A549 (cell line): ENCODE measurements at regions not wholly inside any gene's neighbourhood (a gene's known extent, or its start where the extent isn't known, plus 50 kb on each side); places are given as distances from the start of the nearest gene placed in this dataset.
A peak's percentile ranks its signal among the peaks of the same experiment; 100 is the strongest.
"Not testable (repeated sequence)": the region's sequence is repeated elsewhere in the genome, so short reads cannot be mapped to it uniquely, and the experiment has no call there.

ENCODE experiments used
- ATAC-seq, 2 experiments: fragments of 200-7000 bp in 1 of 2; fragments of >200 bp in 1 of 2; cut with Nextera tagmentation in 1 of 2; cut with Tn5 transposase in 1 of 2; 3 replicates each; pipeline versions ENCODE4 v1.8.0 to v1.9.1; 2018 to 2020; ENCODE audit warnings: mild to moderate bottlenecking in 1 of 2, moderate library complexity in 1 of 2
- CTCF ChIA-PET: fragments of 300-600 bp; sonication (Branson Sonifier 250); formaldehyde crosslinking; extraction: SDS; loops from one replicate; lab custom pipeline; 2021; ENCODE audit warnings: antibody characterized with exemption, inconsistent platforms; lab: Yijun Ruan, JAX
- POLR2A ChIA-PET: fragments of 350-600 bp; formaldehyde crosslinking; extraction: SDS; loops from one replicate; lab custom pipeline; 2021; ENCODE audit warnings: antibody characterized with exemption, inconsistent platforms; lab: Yijun Ruan, JAX
- DNase-seq, 2 experiments: peaks; one replicate each; pipeline versions ENCODE4 v3.0.0 to v3.0.0-alpha.2; 2011 to 2016; ENCODE audit warnings: low read depth in 1 of 2, low spot score in 1 of 2
- FAIRE-seq: peaks from 2 replicates; lab custom pipeline; 2011; peaks lifted over from hg19 to GRCh38; lab: Jason Lieb, UNC
- H3K27ac ChIP-seq, 2 experiments: fragments of >200 bp; sonication (Bioruptor Twin); formaldehyde crosslinking; 3 replicates each; pipeline ENCODE4 v1.5.1; 2016 to 2017
- H3K4me1 ChIP-seq: fragments of >200 bp; sonication (Bioruptor Twin); formaldehyde crosslinking; 3 replicates; pipeline ENCODE4 v1.6.1; 2016
- H3K4me2 ChIP-seq: fragments of >200 bp; sonication (Bioruptor Twin); formaldehyde crosslinking; 3 replicates; pipeline ENCODE4 v1.6.1; 2016
- H3K4me3 ChIP-seq: fragments of >200 bp; sonication (Bioruptor Twin); formaldehyde crosslinking; 3 replicates; pipeline ENCODE4 v1.5.1; 2016
- H3K9me3 ChIP-seq: fragments of >200 bp; sonication (Bioruptor Twin); formaldehyde crosslinking; 3 replicates; pipeline ENCODE4 v1.6.1; 2016
- CBX2 ChIP-seq: fragments of 200-600 bp; sonication (generic); IDR thresholded peaks from 2 replicates; pipeline ENCODE4 v1.6.1; 2016; ENCODE audit warnings: low read depth, mild to moderate bottlenecking, borderline replicate concordance
- CEBPB ChIP-seq, 2 experiments: fragments of >200 bp in 1 of 2; sonication (Bioruptor Twin) in 1 of 2; formaldehyde crosslinking in 1 of 2; IDR thresholded peaks; 2 replicates each; pipeline ENCODE4 v1.6.1; 2012 to 2016
- EP300 ChIP-seq, 2 experiments: fragments of >200 bp; sonication (Bioruptor Twin); formaldehyde crosslinking; IDR thresholded peaks; 2 replicates in 1 of 2; 3 replicates in 1 of 2; pipeline ENCODE4 v1.6.1; 2016 to 2017
- ESRRA ChIP-seq: fragments of 150-350 bp; IDR thresholded peaks from 2 replicates; pipeline ENCODE4 v1.6.1; 2014; ENCODE audit warnings: mild to moderate bottlenecking, low read length, borderline replicate concordance
- FOSB ChIP-seq: fragments of 250-450 bp; sonication (Bioruptor Pico); IDR thresholded peaks from 2 replicates; pipeline ENCODE4 v1.5.0; 2020; ENCODE audit warnings: mild to moderate bottlenecking, moderate library complexity
- FOSL2 ChIP-seq, 2 experiments: fragments of 450-650 bp in 1 of 2; fragments of >200 bp in 1 of 2; sonication (Bioruptor Twin) in 1 of 2; formaldehyde crosslinking; IDR thresholded peaks; 2 replicates each; pipeline versions ENCODE4 v1.5.0 to v1.6.1; 2016 to 2020; ENCODE audit warnings: mild to moderate bottlenecking in 1 of 2, moderate library complexity in 1 of 2
- FOXS1 ChIP-seq: fragments of 250-450 bp; sonication (Bioruptor Pico); IDR thresholded peaks from 2 replicates; pipeline ENCODE4 v1.5.0; 2020; ENCODE audit warnings: mild to moderate bottlenecking, moderate library complexity
- GATA3 ChIP-seq: IDR thresholded peaks from 2 replicates; pipeline ENCODE4 v1.6.1; 2012; ENCODE audit warnings: borderline replicate concordance
- HOXB13 ChIP-seq: fragments of 250-450 bp; sonication (Bioruptor Pico); IDR thresholded peaks from 2 replicates; pipeline ENCODE4 v1.5.0; 2020; ENCODE audit warnings: low read depth, mild to moderate bottlenecking, moderate library complexity
- JUN ChIP-seq, 2 experiments: fragments of >200 bp; sonication (Bioruptor Twin); formaldehyde crosslinking; IDR thresholded peaks; 2 replicates in 1 of 2; 3 replicates in 1 of 2; pipeline ENCODE4 v1.6.1; 2016 to 2017
- JUNB ChIP-seq: fragments of >200 bp; sonication (Bioruptor Twin); formaldehyde crosslinking; IDR thresholded peaks from 2 replicates; pipeline ENCODE4 v1.6.1; 2016
- KDM5A ChIP-seq: fragments of 200-600 bp; sonication (generic); IDR thresholded peaks from 2 replicates; pipeline ENCODE4 v1.6.1; 2016; ENCODE audit warnings: antibody characterized with exemption, mild to moderate bottlenecking
- MAFK ChIP-seq: fragments of 450-650 bp; IDR thresholded peaks from 2 replicates; pipeline ENCODE4 v1.6.1; 2014; ENCODE audit not compliant: partially characterized antibody
- MYC ChIP-seq: IDR thresholded peaks from 2 replicates; pipeline ENCODE4 v1.6.1; 2012; ENCODE audit warnings: mild to moderate bottlenecking, inconsistent platforms, low read length, improper control_type of control experiment, borderline replicate concordance
- NFE2L2 ChIP-seq: fragments of 150-350 bp; conservative IDR thresholded peaks from 2 replicates; pipeline ENCODE4 v1.6.1; 2014; ENCODE audit warnings: low read length
- NR3C1 ChIP-seq: fragments of >200 bp; sonication (Bioruptor Twin); formaldehyde crosslinking; IDR thresholded peaks from 3 replicates; pipeline ENCODE4 v1.6.1; 2017
- PHF8 ChIP-seq: fragments of 200-600 bp; sonication (generic); IDR thresholded peaks from 2 replicates; pipeline ENCODE4 v1.6.1; 2016; ENCODE audit warnings: low read depth, mild to moderate bottlenecking, antibody characterized with exemption, moderate library complexity, borderline replicate concordance
- RAD21 ChIP-seq, 2 experiments: fragments of >200 bp in 1 of 2; sonication (Bioruptor Twin) in 1 of 2; formaldehyde crosslinking in 1 of 2; IDR thresholded peaks in 1 of 2; conservative IDR thresholded peaks in 1 of 2; 2 replicates in 1 of 2; 3 replicates in 1 of 2; pipeline ENCODE4 v1.6.1; 2012 to 2018; ENCODE audit warnings: inconsistent platforms in 1 of 2
- RCOR1 ChIP-seq: fragments of 150-350 bp; IDR thresholded peaks from 2 replicates; pipeline ENCODE4 v1.6.1; 2014; ENCODE audit warnings: antibody characterized with exemption, low read length, low read depth
- SMC3 ChIP-seq: fragments of >200 bp; sonication (Bioruptor Twin); formaldehyde crosslinking; IDR thresholded peaks from 3 replicates; pipeline ENCODE4 v1.6.1; 2018; ENCODE audit warnings: inconsistent platforms
- SREBF2 ChIP-seq: fragments of 450-650 bp; IDR thresholded peaks from 2 replicates; pipeline ENCODE4 v1.6.1; 2014; ENCODE audit warnings: mild to moderate bottlenecking, moderate library complexity
- TP53 ChIP-seq: fragments of 250-450 bp; sonication (Bioruptor Pico); IDR thresholded peaks from 2 replicates; pipeline ENCODE4 v1.5.0; 2021; ENCODE audit warnings: mild to moderate bottlenecking, moderate library complexity
- ZFP36 ChIP-seq: fragments of 450-650 bp; IDR thresholded peaks from 2 replicates; pipeline ENCODE4 v1.6.1; 2014; ENCODE audit warnings: borderline replicate concordance; ENCODE audit not compliant: partially characterized antibody
- ZSCAN20 ChIP-seq: fragments of 250-450 bp; sonication (Bioruptor Pico); IDR thresholded peaks from 2 replicates; pipeline ENCODE4 v1.8.0; 2022; ENCODE audit warnings: mild to moderate bottlenecking, moderate library complexity
- WGBS: methylation state at CpG from one replicate; pipeline ENCODE4 v1.1.6; 2017; ENCODE audit errors: missing lambda C conversion rate; 5-methylcytosine and 5-hydroxymethylcytosine counted together
- TF ChIP-seq, protein P1 (sequence below): fragments of 200-600 bp; sonication (generic); IDR thresholded peaks from 2 replicates; pipeline ENCODE4 v1.6.1; 2016; ENCODE audit warnings: antibody characterized with exemption, mild to moderate bottlenecking, moderate library complexity
- TF ChIP-seq, protein P2 (sequence below): fragments of 250-450 bp; sonication (Bioruptor Pico); IDR thresholded peaks from 2 replicates; pipeline ENCODE4 v1.5.0; 2020; ENCODE audit warnings: low read depth, mild to moderate bottlenecking, moderate library complexity
- TF ChIP-seq, protein P3 (sequence below): fragments of >200 bp; sonication (Bioruptor Twin); formaldehyde crosslinking; IDR thresholded peaks from 3 replicates; pipeline ENCODE4 v1.6.1; 2016
- TF ChIP-seq, protein P4 (sequence below): IDR thresholded peaks from 2 replicates; pipeline ENCODE4 v1.6.1; 2012

DNA sequence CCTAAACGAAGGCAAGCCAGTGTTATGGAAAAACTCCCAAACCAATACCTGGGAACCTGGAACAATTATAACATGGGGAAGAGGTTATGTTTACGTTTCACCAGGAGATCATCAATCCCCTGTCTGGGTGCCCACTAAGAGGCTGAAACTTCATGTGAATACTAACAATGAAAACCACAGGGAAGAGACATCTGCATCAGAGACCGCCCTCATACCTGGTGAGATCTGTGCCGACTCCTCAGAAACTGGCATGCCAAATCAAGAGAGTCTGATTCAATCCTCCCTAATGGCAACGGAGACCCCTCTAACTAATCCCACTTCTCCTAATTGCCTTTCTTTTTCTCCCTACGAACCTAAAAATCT lies 163.2 kb downstream of the IER5 start:
- CTCF ChIA-PET = interaction anchor here (1.4 to 2.2 kb wide), 2 partner anchors 15 to 173 kb away, joined by 4 to 7 read pairs; no protein-coding TSS in a partner anchor
- no peak for TF ChIP-seq JUNB
- TF ChIP-seq ZSCAN20 (CRISPR knock-in tag) = no peak
- no peak for TF ChIP-seq JUN (IDR thresholded peaks at IDR 0.05)
- DNase-seq = no peak
- Histone ChIP-seq H3K4me1 (peaks cover 48% of the 10 kb centered on the region), H3K4me3 (no peak overlapping the region), H3K4me2 (peak overlapping the region; percentile 51), H3K9me3 (no peaks in the 10 kb centered on the region), H3K27ac (peak overlapping the region in 1 of 2 experiments; percentile 26; a peak in 2 of 6 replicates)
- 50% methylated on average over 6 of the region's 6 CpGs for WGBS
- FAIRE-seq = no peak
- POLR2A ChIA-PET = no interaction called here
- no peak for ATAC-seq

DNA sequence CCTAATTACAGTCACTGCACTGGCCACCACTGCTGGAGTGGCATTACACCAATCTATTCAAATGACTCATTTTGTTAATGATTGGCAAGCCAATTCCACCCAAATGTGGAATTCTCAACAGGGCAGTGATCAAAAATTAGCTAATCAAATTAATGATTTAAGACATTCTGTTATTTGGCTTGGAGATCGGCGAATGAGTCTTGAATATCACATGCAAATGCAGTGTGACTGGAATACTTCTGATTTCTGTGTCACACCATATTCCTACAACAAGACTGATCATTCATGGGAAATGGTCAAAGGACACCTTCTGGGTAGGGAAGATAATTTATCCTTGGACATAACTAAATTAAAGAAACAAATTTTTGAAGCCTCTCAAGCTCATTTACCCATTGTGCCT lies 165.1 kb downstream of the IER5 start:
- CTCF ChIA-PET, H3K4me2 ChIP-seq, POLR2A ChIA-PET, H3K27ac ChIP-seq, FAIRE-seq, ATAC-seq, H3K9me3 ChIP-seq, DNase-seq, H3K4me3 ChIP-seq: not testable (repeated sequence)
- WGBS = 47% methylated on average over 2 of the region's 2 CpGs
- peaks cover 48% of the 10 kb centered on the region for H3K4me1 ChIP-seq

DNA sequence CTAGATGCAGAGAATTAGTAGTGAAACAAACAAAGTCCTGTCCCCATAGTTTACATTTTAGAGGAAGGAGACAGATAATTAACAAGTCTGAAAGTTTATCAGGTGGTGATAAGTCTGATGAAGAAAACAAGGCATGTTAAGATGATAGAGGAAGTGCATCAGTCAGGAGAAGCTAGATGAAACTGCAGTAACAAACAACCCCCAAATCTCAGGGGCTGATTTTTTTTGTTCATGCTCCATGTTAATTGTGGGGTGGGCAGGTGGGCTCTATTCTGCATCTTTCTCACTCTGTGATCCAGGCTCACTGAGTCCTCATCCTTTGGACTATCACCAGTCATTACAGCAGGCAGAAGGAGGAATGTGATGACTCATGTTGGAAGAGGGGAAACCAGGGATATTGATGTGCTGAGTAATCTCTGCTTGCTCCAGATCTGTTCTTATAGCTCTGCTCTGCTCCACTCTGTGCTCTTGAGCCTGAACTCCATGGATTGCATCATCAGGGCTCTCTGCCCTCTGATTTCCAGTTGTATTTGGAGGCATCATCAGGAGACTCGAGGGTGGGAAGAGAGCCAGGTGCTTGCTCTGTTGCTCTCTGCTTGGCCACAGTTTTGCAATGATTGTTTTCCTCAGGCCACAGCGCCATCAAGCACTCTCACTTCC lies 166.9 kb downstream of the IER5 start:
- ChIA-PET POLR2A (no interaction called here), CTCF (no interaction called here)
- DNase-seq (peak; percentile 62 to 82), FAIRE-seq (no peak), ATAC-seq (peak; percentile 97 to 99)
- peak overlapping the region; percentile 46 for H3K4me2 ChIP-seq
- no peaks in the 10 kb centered on the region for H3K9me3 ChIP-seq
- peaks cover 39% of the 10 kb centered on the region for H3K4me1 ChIP-seq
- peak overlapping the region; percentile 43 to 74; a peak in 4 of 6 replicates for H3K27ac ChIP-seq
- WGBS = 14% methylated on average over 2 of the region's 2 CpGs
- no peak overlapping the region for H3K4me3 ChIP-seq
- TF ChIP-seq SREBF2 (no peak), MAFK (peak; percentile 95), CBX2 (no peak), FOSL2 (IDR thresholded peaks at IDR 0.05) (peak; percentile 86), FOSL2 (CRISPR knock-in tag; IDR thresholded peaks at IDR 0.05) (peak; percentile 92), RAD21 (conservative IDR thresholded peaks at IDR 0.05 in 1 of 2, IDR thresholded peaks at IDR 0.05 in 1 of 2) (peak in 1 of 2 experiments; percentile 26; a peak in 1 of 5 replicates), KDM5A (no peak), MYC (no peak), NR3C1 (no peak), RCOR1 (no peak), HOXB13 (no peak), FOXS1 (CRISPR knock-in tag) (no peak), FOSB (no peak), ESRRA (no peak), PHF8 (no peak), JUN (IDR thresholded peaks at IDR 0.05) (peak; percentile 39 to 73; a peak in 3 of 5 replicates), CEBPB (IDR thresholded peaks at IDR 0.05) (peak; percentile 94 to 97), SMC3 (peak; percentile 30; the same call in 1 of the 3 replicates), EP300 (IDR thresholded peaks at IDR 0.05) (no peak; a peak in 1 of 5 replicates), NFE2L2 (peak; percentile 47), GATA3 (no peak), ZFP36 (no peak), TP53 (CRISPR knock-in tag) (no peak), JUNB (peak; percentile 83)
- TF ChIP-seq, protein P1, sequence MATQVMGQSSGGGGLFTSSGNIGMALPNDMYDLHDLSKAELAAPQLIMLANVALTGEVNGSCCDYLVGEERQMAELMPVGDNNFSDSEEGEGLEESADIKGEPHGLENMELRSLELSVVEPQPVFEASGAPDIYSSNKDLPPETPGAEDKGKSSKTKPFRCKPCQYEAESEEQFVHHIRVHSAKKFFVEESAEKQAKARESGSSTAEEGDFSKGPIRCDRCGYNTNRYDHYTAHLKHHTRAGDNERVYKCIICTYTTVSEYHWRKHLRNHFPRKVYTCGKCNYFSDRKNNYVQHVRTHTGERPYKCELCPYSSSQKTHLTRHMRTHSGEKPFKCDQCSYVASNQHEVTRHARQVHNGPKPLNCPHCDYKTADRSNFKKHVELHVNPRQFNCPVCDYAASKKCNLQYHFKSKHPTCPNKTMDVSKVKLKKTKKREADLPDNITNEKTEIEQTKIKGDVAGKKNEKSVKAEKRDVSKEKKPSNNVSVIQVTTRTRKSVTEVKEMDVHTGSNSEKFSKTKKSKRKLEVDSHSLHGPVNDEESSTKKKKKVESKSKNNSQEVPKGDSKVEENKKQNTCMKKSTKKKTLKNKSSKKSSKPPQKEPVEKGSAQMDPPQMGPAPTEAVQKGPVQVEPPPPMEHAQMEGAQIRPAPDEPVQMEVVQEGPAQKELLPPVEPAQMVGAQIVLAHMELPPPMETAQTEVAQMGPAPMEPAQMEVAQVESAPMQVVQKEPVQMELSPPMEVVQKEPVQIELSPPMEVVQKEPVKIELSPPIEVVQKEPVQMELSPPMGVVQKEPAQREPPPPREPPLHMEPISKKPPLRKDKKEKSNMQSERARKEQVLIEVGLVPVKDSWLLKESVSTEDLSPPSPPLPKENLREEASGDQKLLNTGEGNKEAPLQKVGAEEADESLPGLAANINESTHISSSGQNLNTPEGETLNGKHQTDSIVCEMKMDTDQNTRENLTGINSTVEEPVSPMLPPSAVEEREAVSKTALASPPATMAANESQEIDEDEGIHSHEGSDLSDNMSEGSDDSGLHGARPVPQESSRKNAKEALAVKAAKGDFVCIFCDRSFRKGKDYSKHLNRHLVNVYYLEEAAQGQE = no peak
- TF ChIP-seq, protein P2, sequence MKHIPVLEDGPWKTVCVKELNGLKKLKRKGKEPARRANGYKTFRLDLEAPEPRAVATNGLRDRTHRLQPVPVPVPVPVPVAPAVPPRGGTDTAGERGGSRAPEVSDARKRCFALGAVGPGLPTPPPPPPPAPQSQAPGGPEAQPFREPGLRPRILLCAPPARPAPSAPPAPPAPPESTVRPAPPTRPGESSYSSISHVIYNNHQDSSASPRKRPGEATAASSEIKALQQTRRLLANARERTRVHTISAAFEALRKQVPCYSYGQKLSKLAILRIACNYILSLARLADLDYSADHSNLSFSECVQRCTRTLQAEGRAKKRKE (CRISPR knock-in tag) = no peak
- TF ChIP-seq, protein P3, sequence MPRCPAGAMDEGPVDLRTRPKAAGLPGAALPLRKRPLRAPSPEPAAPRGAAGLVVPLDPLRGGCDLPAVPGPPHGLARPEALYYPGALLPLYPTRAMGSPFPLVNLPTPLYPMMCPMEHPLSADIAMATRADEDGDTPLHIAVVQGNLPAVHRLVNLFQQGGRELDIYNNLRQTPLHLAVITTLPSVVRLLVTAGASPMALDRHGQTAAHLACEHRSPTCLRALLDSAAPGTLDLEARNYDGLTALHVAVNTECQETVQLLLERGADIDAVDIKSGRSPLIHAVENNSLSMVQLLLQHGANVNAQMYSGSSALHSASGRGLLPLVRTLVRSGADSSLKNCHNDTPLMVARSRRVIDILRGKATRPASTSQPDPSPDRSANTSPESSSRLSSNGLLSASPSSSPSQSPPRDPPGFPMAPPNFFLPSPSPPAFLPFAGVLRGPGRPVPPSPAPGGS = 0 out of 3 replicates have a peak, but pooled peaks have one; percentile 17
- TF ChIP-seq, protein P4, sequence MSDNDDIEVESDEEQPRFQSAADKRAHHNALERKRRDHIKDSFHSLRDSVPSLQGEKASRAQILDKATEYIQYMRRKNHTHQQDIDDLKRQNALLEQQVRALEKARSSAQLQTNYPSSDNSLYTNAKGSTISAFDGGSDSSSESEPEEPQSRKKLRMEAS = 0 out of 2 replicates have a peak, but pooled peaks have one; percentile 24
